Hematopoietic multipotent progenitor cell treated with erythropoietin and hydrocortisone succinate and interleukin-3 and kit ligand, for 4 days (in vitro differentiated cells): ENCODE measurements at regions not wholly inside any gene's neighbourhood (a gene's known extent, or its start where the extent isn't known, plus 50 kb on each side); places are given as distances from the start of the nearest gene placed in this dataset.

Source experiments
- DNase-seq: peaks from one replicate; pipeline ENCODE4 v3.0.0-alpha.2; 2015

GRCh38 chr16:54431997-54432896 lies 145.7 kb upstream of the IRX3 start:
- DNase-seq: no peak

GRCh38 chr16:54431041-54431996 lies 144.7 kb upstream of the IRX3 start:
- peak; percentile 48 for DNase-seq

GRCh38 chr16:54430491-54431030 lies 144.0 kb upstream of the IRX3 start:
- DNase-seq: no peak

- DNase-seq: no peak
Measured at GRCh38 chr16:54429029-54429428, 142.4 kb upstream of the IRX3 start.

GRCh38 chr16:54426553-54426849 lies 139.9 kb upstream of the IRX3 start:
- no peak for DNase-seq

- DNase-seq: peak; percentile 42
Measured at GRCh38 chr16:54425681-54426552, 139.3 kb upstream of the IRX3 start.

GRCh38 chr16:54425068-54425467 lies 138.5 kb upstream of the IRX3 start:
- DNase-seq: no peak

- no peak for DNase-seq
Measured at GRCh38 chr16:54424043-54424451, 137.5 kb upstream of the IRX3 start.

- no peak for DNase-seq
Measured at GRCh38 chr16:54422569-54422978, 136.0 kb upstream of the IRX3 start.

GRCh38 chr16:54422159-54422558 lies 135.6 kb upstream of the IRX3 start:
- DNase-seq: no peak

GRCh38 chr16:54421220-54421619 lies 134.6 kb upstream of the IRX3 start:
- no peak for DNase-seq

GRCh38 chr16:54418903-54419302 lies 132.3 kb upstream of the IRX3 start:
- DNase-seq: no peak

GRCh38 chr16:54417384-54417783 lies 130.8 kb upstream of the IRX3 start:
- no peak for DNase-seq

GRCh38 chr16:54414671-54415070 lies 128.1 kb upstream of the IRX3 start:
- no peak for DNase-seq

GRCh38 chr16:54412777-54413455 lies 126.3 kb upstream of the IRX3 start:
- no peak for DNase-seq

- no peak for DNase-seq
Measured at GRCh38 chr16:54412037-54412436, 125.5 kb upstream of the IRX3 start.

GRCh38 chr16:54411544-54411943 lies 125.0 kb upstream of the IRX3 start:
- DNase-seq: peak; percentile 15

- no peak for DNase-seq
Measured at GRCh38 chr16:54409982-54410381, 123.4 kb upstream of the IRX3 start.

GRCh38 chr16:54407596-54407995 lies 121.0 kb upstream of the IRX3 start:
- DNase-seq: no peak

- DNase-seq: no peak
Measured at GRCh38 chr16:54405478-54405877, 118.9 kb upstream of the IRX3 start.

- DNase-seq: no peak
Measured at GRCh38 chr16:54403580-54403979, 117.0 kb upstream of the IRX3 start.

- DNase-seq: no peak
Measured at GRCh38 chr16:54402873-54403272, 116.3 kb upstream of the IRX3 start.
